Mucosa of rectum (tissue), 2 donors: ENCODE measurements at regions not wholly inside any gene's neighbourhood (a gene's known extent, or its start where the extent isn't known, plus 50 kb on each side); places are given as distances from the start of the nearest gene placed in this dataset.
"Not testable (repeated sequence)": the region's sequence is repeated elsewhere in the genome, so short reads cannot be mapped to it uniquely, and the experiment has no call there.

Experiments
- H3K27ac ChIP-seq, 2 donors: one replicate each; pipeline ENCODE4 v1.7.0; 2013; ENCODE audit warnings: inconsistent platforms in 2 of 2, low read depth in 2 of 2, low read length in 2 of 2
- H3K27me3 ChIP-seq, 2 donors: one replicate each; pipeline ENCODE4 v1.7.0; 2013; ENCODE audit warnings: low read length in 2 of 2; ENCODE audit not compliant: control insufficient read depth in 2 of 2, insufficient read depth in 2 of 2
- H3K36me3 ChIP-seq, 2 donors: one replicate each; pipeline ENCODE4 v1.7.0; 2013; ENCODE audit warnings: low read length in 2 of 2; ENCODE audit not compliant: control insufficient read depth in 2 of 2, insufficient read depth in 2 of 2
- H3K4me1 ChIP-seq, 2 donors: one replicate each; pipeline ENCODE4 v1.7.0; 2013; ENCODE audit warnings: low read length in 2 of 2, mild to moderate bottlenecking in 1 of 2; ENCODE audit not compliant: control insufficient read depth in 2 of 2, insufficient read depth in 2 of 2
- H3K4me3 ChIP-seq, 2 donors: one replicate each; pipeline ENCODE4 v1.7.0; 2013; ENCODE audit warnings: low read length in 2 of 2
- H3K9ac ChIP-seq, 2 donors: one replicate each; pipeline ENCODE4 v1.7.0; 2013; ENCODE audit warnings: low read length in 2 of 2, low read depth in 1 of 2, mild to moderate bottlenecking in 1 of 2
- H3K9me3 ChIP-seq, 2 donors: one replicate each; pipeline ENCODE4 v1.7.0; 2013; ENCODE audit warnings: low read length in 2 of 2; ENCODE audit not compliant: control insufficient read depth in 2 of 2
- donor health status: healthy.
- donor health status: Normal muscosa, but diverticular disease.

DNA sequence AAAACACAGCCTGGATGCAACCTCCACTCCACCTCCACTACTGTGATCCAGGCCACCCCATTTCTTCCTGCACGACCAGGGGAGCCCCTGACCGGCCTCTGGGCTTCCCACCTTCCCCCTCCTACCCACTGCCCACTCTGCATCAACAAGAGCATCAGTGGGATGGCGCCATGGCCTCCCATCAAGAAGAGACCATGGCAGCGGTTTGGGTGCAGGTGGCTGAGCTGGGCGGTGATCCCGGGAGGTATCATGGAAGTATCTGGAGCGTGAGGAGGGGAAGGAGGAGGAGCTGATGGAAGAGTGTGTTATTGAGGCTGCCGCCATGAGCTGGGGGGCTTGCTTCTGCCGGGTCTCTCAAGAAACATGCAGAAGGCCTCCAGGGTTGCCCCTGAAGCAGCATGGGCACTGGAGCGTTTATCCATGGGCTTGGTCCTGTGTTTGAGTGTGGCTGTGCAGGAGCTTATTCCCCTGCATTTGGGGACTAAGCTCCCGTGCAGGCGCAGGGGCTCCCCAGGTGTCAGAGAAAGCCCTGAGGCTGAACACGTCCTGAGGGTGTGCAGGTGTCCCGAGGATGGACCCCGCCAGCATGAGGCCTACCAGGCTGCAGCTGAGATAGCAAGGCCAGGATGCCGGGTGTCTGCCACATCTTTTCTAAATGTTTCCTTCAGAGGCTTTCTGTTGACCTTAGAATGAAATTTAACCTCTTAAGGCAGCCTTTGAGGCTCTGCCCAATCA, 99.2 kb upstream of the PCBD1 start:
- Histone ChIP-seq H3K27me3 (no peaks in the 10 kb centered on the region), H3K4me1 (peaks cover 0 to 3% of the 10 kb centered on the region in 2 donors), H3K27ac (no peak overlapping the region), H3K4me3 (no peak overlapping the region), H3K9me3 (no peaks in the 10 kb centered on the region), H3K36me3 (no peaks in the 10 kb centered on the region), H3K9ac (no peak overlapping the region)

DNA sequence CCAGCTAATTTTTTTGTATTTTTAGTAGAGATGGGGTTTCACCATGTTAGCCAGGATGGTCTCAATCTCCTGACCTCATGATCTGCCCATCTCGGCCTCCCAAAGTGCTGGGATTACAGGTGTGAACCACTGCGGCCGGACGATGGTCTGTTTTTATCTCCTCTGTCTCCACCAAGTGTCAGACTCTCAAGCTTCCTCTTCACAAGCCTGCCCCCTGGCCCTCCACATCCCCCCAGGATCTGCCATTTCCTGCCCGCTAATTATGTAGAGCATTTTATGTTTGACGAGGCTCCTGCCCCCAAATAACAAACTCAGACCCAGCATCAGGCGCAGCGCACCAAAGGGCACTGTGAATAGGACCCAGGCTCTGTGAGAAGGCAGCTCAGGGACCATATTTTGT, 101.8 kb upstream of the PCBD1 start:
- H3K27me3 ChIP-seq, H3K9ac ChIP-seq, H3K4me3 ChIP-seq, H3K9me3 ChIP-seq, H3K27ac ChIP-seq, H3K36me3 ChIP-seq, H3K4me1 ChIP-seq: not testable (repeated sequence)

DNA sequence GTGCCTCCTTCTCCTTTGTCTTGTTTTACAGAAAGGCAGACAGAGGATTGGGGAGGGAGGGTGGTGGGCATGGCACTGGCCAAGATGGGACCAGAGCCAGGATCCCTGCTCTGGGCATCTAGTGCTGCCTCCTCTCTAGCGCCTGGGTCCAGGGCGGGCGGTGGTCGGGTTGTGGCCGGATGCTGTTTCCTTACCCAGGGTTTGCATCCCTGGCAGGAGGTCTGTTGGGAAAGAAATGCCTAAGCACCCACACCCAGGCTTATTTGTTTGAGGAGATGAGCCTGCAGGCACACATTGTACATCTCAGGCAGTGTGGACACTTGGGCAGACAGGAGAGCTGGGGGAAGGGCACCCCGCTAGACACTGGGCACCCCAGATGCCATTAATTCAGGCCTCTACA, 102.3 kb upstream of the PCBD1 start:
- no peaks in the 10 kb centered on the region for H3K36me3 ChIP-seq
- no peak overlapping the region for H3K27ac ChIP-seq
- H3K4me1 ChIP-seq, result no peaks in the 10 kb centered on the region
- H3K27me3 ChIP-seq, result no peaks in the 10 kb centered on the region
- no peak overlapping the region for H3K9ac ChIP-seq
- H3K9me3 ChIP-seq, result no peaks in the 10 kb centered on the region
- no peak overlapping the region for H3K4me3 ChIP-seq

DNA sequence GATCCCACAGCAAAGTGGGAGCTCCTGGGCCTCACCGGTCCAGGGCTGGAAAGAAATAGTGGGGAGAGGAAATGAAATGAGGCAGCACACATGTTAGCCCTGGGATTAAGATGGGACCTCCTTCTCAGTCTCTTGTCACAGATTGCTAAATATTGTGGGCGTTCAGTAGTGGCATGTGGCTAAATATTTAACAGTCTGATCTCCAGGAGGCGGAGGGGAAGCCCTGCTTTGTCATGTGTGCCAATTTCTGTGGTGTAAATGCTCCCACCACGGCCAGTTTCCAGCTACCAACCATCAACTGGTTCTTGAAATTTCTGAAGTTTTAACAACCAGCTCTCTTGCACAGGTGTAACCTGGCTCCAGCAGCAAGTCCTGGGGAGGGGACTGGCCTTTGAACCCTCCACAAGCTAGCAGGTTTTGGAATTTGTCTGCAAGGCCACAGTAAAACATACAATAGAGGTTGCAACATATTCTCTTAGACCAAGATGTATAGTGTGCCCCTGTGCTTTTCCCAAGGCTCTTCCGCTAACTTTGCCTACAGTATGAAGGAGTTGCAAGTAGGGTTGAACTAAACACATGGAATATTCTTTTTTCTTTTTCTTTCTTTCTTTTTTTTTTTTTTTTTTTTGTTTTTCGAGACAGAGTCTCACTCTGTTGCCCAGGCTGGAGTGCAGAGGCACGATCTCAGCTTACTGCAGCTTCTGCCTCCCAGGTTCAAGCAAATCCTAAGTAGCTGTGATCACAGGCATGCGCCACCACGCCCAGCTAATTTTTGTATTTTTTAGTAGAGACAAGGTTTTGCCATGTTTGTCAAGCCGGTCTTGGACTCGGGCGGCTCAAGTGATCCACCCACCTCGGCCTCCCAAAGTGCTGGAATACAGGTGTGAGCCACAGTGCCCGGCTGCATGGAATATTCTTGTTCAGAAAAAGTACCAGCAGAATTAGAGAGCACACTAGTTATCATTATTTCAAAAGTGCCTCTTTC, 103.1 kb upstream of the PCBD1 start:
- Histone ChIP-seq H3K36me3 (no peaks in the 10 kb centered on the region), H3K4me3 (no peak overlapping the region), H3K27ac (no peak overlapping the region), H3K27me3 (no peaks in the 10 kb centered on the region), H3K9me3 (no peaks in the 10 kb centered on the region), H3K9ac (no peak overlapping the region), H3K4me1 (no peaks in the 10 kb centered on the region)

DNA sequence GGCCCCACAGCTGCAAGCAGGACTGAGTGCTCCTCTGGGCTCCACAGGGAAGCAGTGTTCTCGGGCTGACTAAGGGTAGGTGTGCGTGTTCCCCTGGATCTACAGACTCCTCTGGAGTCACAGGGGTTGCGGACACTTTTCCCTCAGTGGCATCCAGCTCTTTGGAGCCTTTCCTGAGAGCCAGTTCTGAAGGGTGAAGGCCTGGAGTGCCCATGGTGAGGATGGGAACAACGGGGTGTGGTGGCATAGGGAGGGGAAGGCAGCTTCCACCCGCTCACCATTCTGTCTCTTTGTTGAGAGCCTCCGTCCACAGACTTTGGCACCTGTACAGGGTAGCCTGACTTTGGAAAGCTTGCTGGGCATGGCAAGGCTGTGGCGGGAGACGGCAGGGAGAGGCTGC, 104.1 kb upstream of the PCBD1 start:
- Histone ChIP-seq H3K27ac (no peak overlapping the region), H3K9ac (no peak overlapping the region), H3K27me3 (peaks cover 0 to 1% of the 10 kb centered on the region in 2 donors), H3K4me3 (no peak overlapping the region), H3K9me3 (no peaks in the 10 kb centered on the region), H3K36me3 (no peaks in the 10 kb centered on the region), H3K4me1 (no peaks in the 10 kb centered on the region)

DNA sequence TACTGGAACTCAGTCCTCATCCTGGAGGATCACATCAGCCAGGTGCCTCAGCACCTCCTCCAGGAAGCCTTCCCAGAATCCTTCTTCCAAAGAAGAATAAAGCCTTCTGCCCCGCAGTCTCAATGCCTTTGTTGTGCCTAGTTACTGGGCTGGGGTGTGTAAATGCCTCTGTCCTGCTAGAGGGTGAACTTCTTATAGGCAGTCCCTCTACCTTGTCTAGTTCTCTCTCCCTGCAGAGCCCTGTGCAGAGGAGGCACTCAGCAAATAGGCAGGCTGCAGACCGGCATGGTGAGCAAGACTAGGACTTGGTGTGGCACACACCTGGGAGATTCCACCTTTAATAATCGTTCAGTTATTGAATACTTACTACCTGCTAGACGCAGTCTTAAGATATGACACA, 104.7 kb upstream of the PCBD1 start:
- Histone ChIP-seq H3K4me3 (no peak overlapping the region), H3K27ac (no peak overlapping the region), H3K4me1 (no peaks in the 10 kb centered on the region), H3K36me3 (no peaks in the 10 kb centered on the region), H3K27me3 (peaks cover 0 to 3% of the 10 kb centered on the region in 2 donors), H3K9ac (no peak overlapping the region), H3K9me3 (no peaks in the 10 kb centered on the region)

DNA sequence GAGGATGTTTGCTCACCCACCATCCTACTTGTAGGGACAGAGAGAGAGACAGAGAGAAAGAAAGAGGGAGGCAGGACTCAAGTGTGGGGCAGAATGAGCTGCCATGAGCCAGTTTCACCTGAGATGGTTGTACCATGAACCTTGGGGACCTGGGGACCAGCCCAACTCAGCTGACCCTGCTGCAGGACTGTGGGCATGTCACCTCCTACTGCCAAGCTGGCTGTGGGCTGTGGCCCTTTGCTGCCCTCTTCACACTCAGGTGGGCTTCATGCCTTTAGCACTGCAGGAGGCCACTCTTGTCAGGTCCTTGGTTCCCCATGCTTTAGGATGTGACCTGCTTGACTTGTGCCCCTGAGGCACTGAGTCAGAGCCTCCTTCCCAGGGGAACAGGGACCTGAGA, 108.2 kb upstream of the PCBD1 start:
- Histone ChIP-seq H3K4me3 (no peak overlapping the region), H3K9me3 (no peaks in the 10 kb centered on the region), H3K27me3 (peaks cover 0 to 3% of the 10 kb centered on the region in 2 donors), H3K4me1 (no peaks in the 10 kb centered on the region), H3K36me3 (no peaks in the 10 kb centered on the region), H3K9ac (no peak overlapping the region), H3K27ac (no peak overlapping the region)

DNA sequence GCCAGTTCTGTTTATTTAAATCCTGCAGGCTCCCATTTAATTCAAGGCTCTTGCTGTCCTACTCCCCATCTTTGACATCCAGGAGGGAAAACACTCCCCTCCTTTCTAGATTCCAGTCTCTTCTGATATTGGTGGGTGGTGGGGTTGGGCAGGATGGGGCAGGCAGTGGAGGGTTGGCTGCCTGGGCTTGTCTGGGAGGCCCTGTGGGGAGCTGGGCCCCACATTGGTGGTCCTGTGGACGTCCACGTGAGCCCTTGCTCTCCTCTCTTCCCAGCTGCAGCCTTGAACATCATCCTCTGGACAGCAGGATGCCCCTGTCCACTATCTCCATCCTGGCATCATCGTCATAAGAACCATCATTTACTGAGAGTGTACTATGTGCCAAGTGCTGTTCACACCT, 108.9 kb upstream of the PCBD1 start:
- no peaks in the 10 kb centered on the region for H3K4me1 ChIP-seq
- no peak overlapping the region for H3K27ac ChIP-seq
- H3K9me3 ChIP-seq, result no peaks in the 10 kb centered on the region
- no peak overlapping the region for H3K4me3 ChIP-seq
- peaks cover 0 to 3% of the 10 kb centered on the region in 2 donors for H3K27me3 ChIP-seq
- H3K36me3 ChIP-seq, result no peaks in the 10 kb centered on the region
- H3K9ac ChIP-seq, result no peak overlapping the region

DNA sequence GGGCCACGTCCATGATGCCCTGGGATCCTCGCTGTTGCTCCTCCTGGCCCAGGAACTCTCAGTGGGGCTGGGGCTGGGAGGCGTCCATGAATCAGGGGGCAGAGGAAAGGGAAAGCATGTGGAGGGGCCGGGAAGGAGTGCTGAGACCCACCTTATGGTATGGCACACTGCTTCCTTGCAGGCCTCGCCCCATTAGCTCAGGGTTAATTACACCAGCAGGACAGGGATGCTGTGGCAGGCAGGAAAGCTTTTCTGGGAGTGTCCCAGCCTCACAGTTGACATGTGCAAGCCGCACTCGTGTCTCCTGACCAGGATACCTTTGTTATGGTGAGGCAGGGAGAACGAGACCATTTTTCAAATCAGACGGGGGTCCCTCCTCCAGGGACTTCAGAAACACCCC, 109.7 kb upstream of the PCBD1 start:
- no peak overlapping the region for H3K27ac ChIP-seq
- H3K36me3 ChIP-seq, result no peaks in the 10 kb centered on the region
- H3K9me3 ChIP-seq, result no peaks in the 10 kb centered on the region
- H3K9ac ChIP-seq, result no peak overlapping the region
- no peaks in the 10 kb centered on the region for H3K4me1 ChIP-seq
- H3K27me3 ChIP-seq, result peaks cover 0 to 3% of the 10 kb centered on the region in 2 donors
- H3K4me3 ChIP-seq, result no peak overlapping the region

DNA sequence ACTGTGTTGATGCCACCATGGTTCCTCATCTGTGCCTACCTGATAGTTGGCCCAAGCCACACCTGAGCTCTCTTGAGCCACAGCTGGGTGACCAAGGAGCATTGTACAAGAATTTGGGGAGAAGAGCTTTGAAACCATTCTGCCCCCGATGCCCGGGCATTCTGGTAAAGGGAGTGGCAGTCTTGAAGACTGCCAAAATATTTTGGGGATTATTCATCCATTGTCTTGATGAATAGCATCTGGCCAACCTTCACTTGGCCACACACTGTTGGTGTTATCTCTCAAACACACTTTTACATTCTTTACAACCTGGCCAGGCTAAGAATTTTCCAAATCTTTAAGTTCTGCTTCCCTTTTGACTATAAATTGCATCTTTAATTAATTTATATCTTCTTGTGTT, 113.1 kb upstream of the PCBD1 start:
- H3K9ac ChIP-seq, result no peak overlapping the region
- H3K4me3 ChIP-seq, result no peak overlapping the region
- no peaks in the 10 kb centered on the region for H3K9me3 ChIP-seq
- no peak overlapping the region for H3K27ac ChIP-seq
- H3K36me3 ChIP-seq, result no peaks in the 10 kb centered on the region
- H3K4me1 ChIP-seq, result no peaks in the 10 kb centered on the region
- H3K27me3 ChIP-seq, result peaks cover 0 to 3% of the 10 kb centered on the region in 2 donors
